GM12864 (cell line): ENCODE measurements at regions not wholly inside any gene's neighbourhood (a gene's known extent, or its start where the extent isn't known, plus 50 kb on each side); places are given as distances from the start of the nearest gene placed in this dataset.
"Not testable (repeated sequence)": the region's sequence is repeated elsewhere in the genome, so short reads cannot be mapped to it uniquely, and the experiment has no call there.

Experiments used
- DNase-seq: peaks from one replicate; pipeline ENCODE4 v3.0.0-alpha.2; 2011; ENCODE audit warnings: low read depth
- H3K4me3 ChIP-seq: 2 replicates; pipeline ENCODE4 v1.5.1; 2011; ENCODE audit warnings: mild to moderate bottlenecking, low read depth, low read length, control low read depth
- CTCF ChIP-seq: IDR thresholded peaks from 2 replicates; pipeline ENCODE4 v1.5.1; 2011; ENCODE audit warnings: low read depth, mild to moderate bottlenecking, moderate library complexity, low read length, control low read depth, inconsistent platforms; ENCODE audit errors: missing control alignments

GRCh38 chrX:109782994-109783700, 50.1 kb upstream of the ACSL4 start:
- DNase-seq: peak; percentile 27
- TF ChIP-seq CTCF: no peak
- no peak overlapping the region for H3K4me3 ChIP-seq

DNA sequence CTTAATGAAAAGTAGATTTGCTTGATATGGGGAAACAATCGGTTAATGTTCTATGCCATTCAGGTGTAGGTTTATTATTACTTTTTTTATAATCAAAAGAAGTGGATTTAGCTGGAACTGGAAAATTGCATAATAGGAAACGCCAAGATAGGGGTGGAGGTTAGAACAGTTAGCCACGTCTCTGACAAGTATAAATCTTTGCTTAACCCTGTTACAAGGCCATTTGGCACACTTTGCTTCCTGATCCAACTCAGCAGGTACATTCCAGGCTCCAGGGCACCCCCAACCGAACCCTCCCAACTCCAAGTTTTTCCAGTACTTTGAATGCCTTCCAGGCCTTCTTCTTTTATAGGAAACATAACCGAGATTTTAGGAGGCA, 50.6 kb upstream of the ACSL4 start:
- no peak for TF ChIP-seq CTCF
- H3K4me3 ChIP-seq: no peak overlapping the region
- no peak for DNase-seq

GRCh38 chrX:109785053-109785452, 52.0 kb upstream of the ACSL4 start:
- H3K4me3 ChIP-seq: no peak overlapping the region
- TF ChIP-seq CTCF: no peak
- no peak for DNase-seq

GRCh38 chrX:109790511-109790910, 57.5 kb upstream of the ACSL4 start:
- H3K4me3 ChIP-seq: not testable (repeated sequence)

DNA sequence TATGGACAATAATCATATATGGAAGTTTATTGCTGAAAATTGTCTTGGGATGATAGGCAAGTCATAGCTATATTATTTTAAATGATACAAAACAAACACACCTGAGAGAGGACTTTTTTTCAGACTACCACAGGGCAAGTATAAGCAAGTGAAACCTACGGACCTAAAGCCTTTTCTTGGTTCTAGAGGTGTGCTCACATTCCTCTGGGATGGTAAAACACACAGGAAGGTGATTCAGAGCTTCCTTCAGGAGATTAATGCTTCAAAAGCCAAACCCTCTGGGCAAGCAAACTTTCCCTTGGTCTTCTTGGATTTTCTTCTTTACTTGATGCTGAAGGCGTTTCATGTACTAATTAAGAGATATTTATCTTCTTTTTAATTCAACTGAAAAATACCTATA, 60.1 kb upstream of the ACSL4 start:
- DNase-seq: no peak
- H3K4me3 ChIP-seq: no peak overlapping the region
- TF ChIP-seq CTCF: no peak

More at GRCh38 chrX:109790511-109790910, 57.5 kb upstream of the ACSL4 start:
- DNase-seq: not testable (repeated sequence)

DNA sequence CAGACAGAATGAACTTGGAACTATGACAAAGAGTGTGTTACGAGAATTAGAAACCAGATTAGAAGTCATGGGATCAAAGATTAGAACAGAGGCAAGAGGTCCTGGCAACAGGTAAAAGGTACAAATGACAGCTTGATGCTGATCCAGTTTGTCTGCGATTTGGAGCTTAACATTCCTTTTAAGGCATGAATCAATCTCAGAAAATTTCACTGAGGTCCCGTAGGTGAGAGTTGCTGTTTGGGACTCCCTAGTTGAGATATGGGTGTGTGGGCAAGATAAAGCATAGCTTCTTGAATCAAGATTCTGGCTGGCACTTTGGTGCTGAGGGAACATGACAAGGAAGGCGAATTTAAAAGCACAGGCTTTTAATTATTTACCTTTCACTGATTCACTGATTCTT, 62.6 kb upstream of the ACSL4 start:
- H3K4me3 ChIP-seq: no peak overlapping the region
- TF ChIP-seq CTCF: no peak
- no peak for DNase-seq

DNA sequence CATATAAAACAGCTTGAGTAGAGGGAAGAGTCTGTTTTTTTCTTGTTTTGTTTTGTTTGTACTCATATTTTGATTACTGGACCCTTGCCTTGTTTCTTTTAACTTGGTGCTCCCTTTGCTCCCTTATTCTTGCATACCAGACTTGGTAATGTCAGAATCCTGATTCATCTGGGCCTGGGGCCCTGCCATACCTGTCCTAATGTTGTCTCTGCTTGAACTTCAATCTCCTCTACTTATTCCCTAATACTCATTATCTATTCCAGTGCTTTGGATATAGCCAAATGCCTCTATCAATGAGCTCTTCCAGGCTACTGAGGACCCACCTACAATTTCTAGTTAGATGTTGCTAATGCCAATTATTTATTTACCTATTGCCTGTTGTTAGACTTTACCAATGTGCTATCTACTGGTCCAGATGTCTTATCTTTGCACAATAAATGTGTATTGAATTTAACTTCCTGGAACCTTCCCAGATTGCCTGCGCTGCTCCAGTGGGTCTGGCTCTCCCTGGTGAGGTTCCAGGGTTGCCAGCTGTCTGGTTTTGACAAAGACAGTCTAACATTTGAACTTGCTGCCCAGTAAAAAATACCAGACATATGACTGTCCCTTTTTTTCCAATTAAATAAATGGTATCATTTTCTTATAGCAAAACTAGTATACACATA, 64.4 kb upstream of the ACSL4 start:
- no peak for TF ChIP-seq CTCF
- no peak overlapping the region for H3K4me3 ChIP-seq

More for the DNA sequence above, 64.4 kb upstream of the ACSL4 start:
- DNase-seq: no peak
